GM12891 (cell line): ENCODE measurements at regions not wholly inside any gene's neighbourhood (a gene's known extent, or its start where the extent isn't known, plus 50 kb on each side); places are given as distances from the start of the nearest gene placed in this dataset.

Source experiments
- PAX5 ChIP-seq: IDR thresholded peaks from 2 replicates; pipeline ENCODE4 v1.6.1; 2011; ENCODE audit warnings: low read length, moderate library complexity, mild to moderate bottlenecking; ENCODE audit not compliant: insufficient read depth, severe bottlenecking
- POLR2A ChIP-seq: IDR thresholded peaks from 2 replicates; pipeline ENCODE4 v1.6.1; 2011; ENCODE audit warnings: low read depth, low read length, control low read depth
- POLR2AphosphoS5 ChIP-seq: IDR thresholded peaks from 2 replicates; pipeline ENCODE4 v1.6.1; 2011; ENCODE audit warnings: low read depth, low read length, control low read depth
- POU2F2 ChIP-seq: IDR thresholded peaks from 2 replicates; pipeline ENCODE4 v1.6.1; 2011; ENCODE audit warnings: low read depth, mild to moderate bottlenecking, control low read depth, low read length, moderate library complexity
- SPI1 ChIP-seq: IDR thresholded peaks from 2 replicates; pipeline ENCODE4 v1.6.1; 2011; ENCODE audit warnings: low read depth, low read length, control low read depth
- TAF1 ChIP-seq: IDR thresholded peaks from 2 replicates; pipeline ENCODE4 v1.6.1; 2011; ENCODE audit warnings: low read depth, low read length, control low read depth

DNA sequence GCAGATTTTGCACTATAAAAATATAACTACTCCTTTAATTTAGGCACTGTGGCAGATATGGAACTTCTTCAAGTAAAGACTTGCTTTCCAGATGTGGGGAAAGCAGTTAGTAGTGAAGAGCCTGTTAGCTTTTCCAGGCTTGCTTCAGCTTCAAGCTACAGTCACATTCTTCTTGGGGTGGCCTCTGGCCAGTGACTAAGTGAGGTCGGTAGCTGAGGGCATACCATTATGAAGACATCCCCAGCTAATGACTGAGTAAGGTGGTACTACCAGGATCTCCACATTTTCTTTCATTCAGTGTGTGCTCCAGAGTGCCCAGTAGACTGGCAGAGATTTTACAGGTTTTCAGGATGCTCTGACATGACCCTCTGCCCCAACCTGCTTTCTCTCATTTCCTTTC is 167.1 kb upstream of the KIF2B start:
- no peak for TF ChIP-seq POLR2A
- no peak for TF ChIP-seq POLR2AphosphoS5
- no peak for TF ChIP-seq TAF1
- TF ChIP-seq POU2F2 = no peak
- no peak for TF ChIP-seq SPI1
- TF ChIP-seq PAX5 = no peak
